OCI-LY3 (cell line): ENCODE measurements at regions not wholly inside any gene's neighbourhood (a gene's known extent, or its start where the extent isn't known, plus 50 kb on each side); places are given as distances from the start of the nearest gene placed in this dataset.

Experiments used
- H2AFZ ChIP-seq: fragments of 200-600, 300-600 bp; shearing (Covaris generic); 2 replicates; pipeline ENCODE4 v1.6.0; 2014; ENCODE audit warnings: antibody characterized with exemption, low read depth, low read length
- H3K27ac ChIP-seq: fragments of 200-600, 300-600 bp; sonication (generic); 2 replicates; pipeline ENCODE4 v1.5.1; 2014; ENCODE audit warnings: mild to moderate bottlenecking, low read length, moderate library complexity, mixed read lengths
- H3K27me3 ChIP-seq: fragments of 200-600, 300-600 bp; sonication (generic); 2 replicates; pipeline ENCODE4 v1.6.1; 2014; ENCODE audit warnings: low read depth, low read length, mixed read lengths
- H3K36me3 ChIP-seq: fragments of 200-600, 300-600 bp; sonication (generic); replicated peaks from 2 replicates; pipeline ENCODE3; 2014; ENCODE audit warnings: low read depth, low read length, mixed read lengths
- H3K4me1 ChIP-seq: fragments of 300-600, 200-600 bp; sonication (generic); 2 replicates; pipeline ENCODE4 v1.6.1; 2014; ENCODE audit warnings: low read length, mixed read lengths
- H3K4me2 ChIP-seq: fragments of 200-600, 300-600 bp; sonication (generic); 2 replicates; pipeline ENCODE4 v1.6.1; 2014; ENCODE audit warnings: low read length, mixed read lengths
- H3K4me3 ChIP-seq: fragments of 300-600, 200-600 bp; sonication (generic); 2 replicates; pipeline ENCODE4 v1.5.1; 2014; ENCODE audit warnings: antibody characterized with exemption, mild to moderate bottlenecking, low read length, moderate library complexity
- H3K79me2 ChIP-seq: fragments of 300-600, 200-600 bp; shearing (Covaris generic); 2 replicates; pipeline ENCODE4 v1.6.1; 2014; ENCODE audit warnings: mild to moderate bottlenecking, low read length, mixed read lengths
- H3K9ac ChIP-seq: fragments of 300-600, 200-600 bp; shearing (Covaris generic); 2 replicates; pipeline ENCODE4 v1.6.0; 2014; ENCODE audit warnings: mild to moderate bottlenecking, low read length, moderate library complexity
- H3K9me3 ChIP-seq: fragments of 200-600, 300-600 bp; shearing (Covaris generic); 2 replicates; pipeline ENCODE4 v1.6.1; 2014; ENCODE audit warnings: low read length, mixed read lengths; ENCODE audit not compliant: insufficient read depth
- H4K20me1 ChIP-seq: fragments of 200-600, 300-600 bp; sonication (generic); 2 replicates; pipeline ENCODE4 v1.6.1; 2016; ENCODE audit warnings: low read length, mixed read lengths; ENCODE audit not compliant: insufficient read depth
- EZH2phosphoT487 ChIP-seq: fragments of 200-600 bp; shearing (Covaris generic); IDR thresholded peaks from 2 replicates; pipeline ENCODE4 v1.6.1; 2018; ENCODE audit warnings: antibody characterized with exemption, mixed run types, low read depth
- TF ChIP-seq, protein P1 (sequence below): fragments of 200-600, 300-600 bp; sonication (generic); IDR thresholded peaks from 2 replicates; pipeline ENCODE4 v1.5.1; 2014; ENCODE audit warnings: antibody characterized with exemption, low read length, low read depth

GRCh38 chr15:69637818-69638217 lies 185.2 kb downstream of the RPLP1 start:
- Histone ChIP-seq H3K9ac (no peak overlapping the region), H3K27ac (no peak overlapping the region), H3K36me3 (no peaks in the 10 kb centered on the region), H3K4me2 (no peak overlapping the region), H3K9me3 (0 out of 2 replicates have a peak, but pooled peaks cover 3% of the 10 kb centered on the region), H3K4me1 (no peaks in the 10 kb centered on the region), H3K27me3 (peaks cover 81% of the 10 kb centered on the region), H4K20me1 (no peaks in the 10 kb centered on the region), H3K79me2 (no peaks in the 10 kb centered on the region), H3K4me3 (no peak overlapping the region), H2AFZ (no peak overlapping the region)
- TF ChIP-seq EZH2phosphoT487, result no peak
- TF ChIP-seq, protein P1, sequence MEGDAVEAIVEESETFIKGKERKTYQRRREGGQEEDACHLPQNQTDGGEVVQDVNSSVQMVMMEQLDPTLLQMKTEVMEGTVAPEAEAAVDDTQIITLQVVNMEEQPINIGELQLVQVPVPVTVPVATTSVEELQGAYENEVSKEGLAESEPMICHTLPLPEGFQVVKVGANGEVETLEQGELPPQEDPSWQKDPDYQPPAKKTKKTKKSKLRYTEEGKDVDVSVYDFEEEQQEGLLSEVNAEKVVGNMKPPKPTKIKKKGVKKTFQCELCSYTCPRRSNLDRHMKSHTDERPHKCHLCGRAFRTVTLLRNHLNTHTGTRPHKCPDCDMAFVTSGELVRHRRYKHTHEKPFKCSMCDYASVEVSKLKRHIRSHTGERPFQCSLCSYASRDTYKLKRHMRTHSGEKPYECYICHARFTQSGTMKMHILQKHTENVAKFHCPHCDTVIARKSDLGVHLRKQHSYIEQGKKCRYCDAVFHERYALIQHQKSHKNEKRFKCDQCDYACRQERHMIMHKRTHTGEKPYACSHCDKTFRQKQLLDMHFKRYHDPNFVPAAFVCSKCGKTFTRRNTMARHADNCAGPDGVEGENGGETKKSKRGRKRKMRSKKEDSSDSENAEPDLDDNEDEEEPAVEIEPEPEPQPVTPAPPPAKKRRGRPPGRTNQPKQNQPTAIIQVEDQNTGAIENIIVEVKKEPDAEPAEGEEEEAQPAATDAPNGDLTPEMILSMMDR, result no peak

- Histone ChIP-seq H3K27ac (no peak overlapping the region), H3K4me3 (no peak overlapping the region), H3K36me3 (no peaks in the 10 kb centered on the region), H3K4me2 (no peak overlapping the region), H4K20me1 (no peaks in the 10 kb centered on the region), H3K79me2 (no peaks in the 10 kb centered on the region), H3K9ac (no peak overlapping the region), H3K9me3 (0 out of 2 replicates have a peak, but pooled peaks cover 3% of the 10 kb centered on the region), H3K27me3 (peaks cover 73% of the 10 kb centered on the region), H2AFZ (no peak overlapping the region), H3K4me1 (no peaks in the 10 kb centered on the region)
- TF ChIP-seq EZH2phosphoT487, result no peak
- TF ChIP-seq, protein P1, result no peak
Observed at GRCh38 chr15:69643476-69643875, 190.9 kb downstream of the RPLP1 start.

DNA sequence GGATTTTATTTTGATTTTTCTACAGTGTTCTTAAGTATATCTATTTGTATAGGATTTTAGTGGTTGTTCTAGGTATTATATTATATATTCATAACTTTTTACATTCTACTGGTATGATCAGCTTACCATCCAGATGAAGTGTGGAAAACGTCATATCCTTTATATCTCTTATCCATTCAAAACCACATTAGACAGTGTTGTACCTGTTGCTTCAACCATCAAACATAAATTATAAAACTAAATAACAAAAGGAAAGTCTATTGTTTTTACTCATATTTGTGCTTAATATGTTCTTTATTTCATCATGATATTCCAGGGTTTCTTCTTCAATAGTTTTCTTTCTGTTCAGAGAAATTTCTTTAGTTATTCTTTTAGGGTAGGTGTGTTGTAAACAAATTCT lies 191.4 kb downstream of the RPLP1 start:
- Histone ChIP-seq H3K79me2 (no peaks in the 10 kb centered on the region), H3K9me3 (0 out of 2 replicates have a peak, but pooled peaks cover 3% of the 10 kb centered on the region), H3K27ac (no peak overlapping the region), H3K27me3 (peaks cover 76% of the 10 kb centered on the region), H3K4me2 (no peak overlapping the region), H3K36me3 (no peaks in the 10 kb centered on the region), H3K4me1 (no peaks in the 10 kb centered on the region), H4K20me1 (no peaks in the 10 kb centered on the region), H3K4me3 (no peak overlapping the region), H3K9ac (no peak overlapping the region), H2AFZ (no peak overlapping the region)
- TF ChIP-seq EZH2phosphoT487, result no peak
- TF ChIP-seq, protein P1, result no peak

- Histone ChIP-seq H3K27ac (no peak overlapping the region), H3K4me2 (no peak overlapping the region), H3K36me3 (no peaks in the 10 kb centered on the region), H3K9ac (no peak overlapping the region), H3K4me1 (no peaks in the 10 kb centered on the region), H3K9me3 (0 out of 2 replicates have a peak, but pooled peaks cover 3% of the 10 kb centered on the region), H3K4me3 (no peak overlapping the region), H2AFZ (no peak overlapping the region), H3K79me2 (no peaks in the 10 kb centered on the region), H4K20me1 (no peaks in the 10 kb centered on the region), H3K27me3 (peaks cover 77% of the 10 kb centered on the region)
- TF ChIP-seq, protein P1, result no peak
Observed at GRCh38 chr15:69644876-69645275, 192.3 kb downstream of the RPLP1 start.
